Stimulated activated CD4-positive, alpha-beta T cell treated with anti-CD3 and anti-CD28 coated beads, TNF-alpha, amount 100 ng/mL, for 24 hours (primary cell): ENCODE measurements at regions not wholly inside any gene's neighbourhood (a gene's known extent, or its start where the extent isn't known, plus 50 kb on each side); places are given as distances from the start of the nearest gene placed in this dataset.
"Not testable (repeated sequence)": the region's sequence is repeated elsewhere in the genome, so short reads cannot be mapped to it uniquely, and the experiment has no call there.

Experiments
- DNase-seq, 3 experiments: peaks; one replicate each; pipeline ENCODE4 v3.0.0-alpha.2; 2020; ENCODE audit warnings: low read depth in 3 of 3

DNA sequence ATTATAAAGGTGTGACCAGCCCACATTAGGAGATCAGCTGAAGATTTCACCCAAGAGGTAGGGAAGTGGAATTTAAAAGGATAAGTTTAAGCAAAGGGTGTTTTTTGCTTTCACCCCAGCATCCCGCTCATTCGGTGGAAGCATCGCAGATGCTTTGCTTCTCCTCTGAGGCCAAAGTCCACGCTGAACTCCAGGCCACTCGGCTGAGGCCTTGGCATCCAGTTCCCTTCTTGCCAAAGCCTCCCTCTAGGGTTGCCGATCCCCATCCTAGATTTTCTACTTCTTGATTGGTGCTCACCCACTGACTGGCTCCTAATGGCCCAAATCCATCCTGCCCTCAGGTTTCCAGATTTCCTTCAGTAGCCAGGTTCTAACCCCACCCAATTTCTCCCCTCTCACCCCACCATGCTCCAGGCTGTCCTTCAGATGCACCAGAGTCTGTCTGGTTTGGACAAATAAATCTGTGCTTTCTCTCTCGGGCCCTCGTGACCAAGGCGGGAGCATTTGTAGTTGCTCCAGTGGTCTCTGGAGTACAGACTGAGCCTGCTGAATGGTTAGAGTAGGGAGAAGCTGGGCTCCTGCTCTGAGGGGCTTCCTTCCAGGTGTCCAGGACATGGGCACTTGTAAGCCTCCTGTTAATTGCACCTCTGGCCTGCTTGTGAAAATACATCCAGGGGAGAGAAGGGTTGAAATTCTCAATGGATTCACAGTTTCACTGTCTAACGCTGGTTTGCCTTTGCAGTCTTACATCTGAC lies 193.2 kb downstream of the C1orf94 start:
- no peak for DNase-seq

DNA sequence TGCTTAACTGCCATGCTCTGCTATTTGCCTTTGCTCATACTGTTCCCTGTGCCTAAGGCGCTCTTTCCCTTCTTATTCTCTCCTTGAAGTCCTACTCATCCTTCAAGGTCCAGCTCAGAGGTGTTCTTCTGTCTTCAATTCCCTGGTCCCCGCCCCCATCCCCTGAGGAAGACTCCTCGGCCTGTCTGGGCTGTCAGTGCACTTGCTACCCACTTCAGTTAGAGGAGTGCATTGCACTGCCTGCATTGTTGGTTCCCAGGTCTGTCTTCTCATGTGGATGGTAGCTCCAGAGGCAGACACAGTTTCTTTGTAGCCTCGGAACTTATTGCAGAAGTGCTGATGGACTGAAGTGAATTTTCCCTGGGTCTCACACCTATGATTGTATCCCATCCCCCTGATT lies 194.0 kb downstream of the C1orf94 start:
- DNase-seq = no peak

DNA sequence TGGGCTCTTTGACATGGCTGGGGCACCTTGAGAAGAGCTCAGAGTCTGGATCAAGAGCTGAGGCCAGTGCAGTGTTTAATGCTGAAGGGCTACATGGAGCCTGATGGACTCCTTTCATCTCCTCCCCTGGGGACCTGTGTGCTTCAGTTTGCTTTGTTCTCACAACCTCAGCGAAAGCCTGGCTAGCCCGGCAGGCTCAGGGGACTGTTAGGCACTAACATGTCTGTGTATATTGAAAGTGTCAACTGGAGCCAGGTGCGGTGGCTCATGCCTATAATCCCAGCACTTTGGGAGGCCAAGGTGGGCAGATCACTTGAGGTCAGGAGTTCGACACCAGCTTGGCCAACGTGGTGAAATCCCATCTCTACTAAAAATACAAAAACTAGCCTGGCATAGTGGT lies 194.5 kb downstream of the C1orf94 start:
- DNase-seq = not testable (repeated sequence)

DNA sequence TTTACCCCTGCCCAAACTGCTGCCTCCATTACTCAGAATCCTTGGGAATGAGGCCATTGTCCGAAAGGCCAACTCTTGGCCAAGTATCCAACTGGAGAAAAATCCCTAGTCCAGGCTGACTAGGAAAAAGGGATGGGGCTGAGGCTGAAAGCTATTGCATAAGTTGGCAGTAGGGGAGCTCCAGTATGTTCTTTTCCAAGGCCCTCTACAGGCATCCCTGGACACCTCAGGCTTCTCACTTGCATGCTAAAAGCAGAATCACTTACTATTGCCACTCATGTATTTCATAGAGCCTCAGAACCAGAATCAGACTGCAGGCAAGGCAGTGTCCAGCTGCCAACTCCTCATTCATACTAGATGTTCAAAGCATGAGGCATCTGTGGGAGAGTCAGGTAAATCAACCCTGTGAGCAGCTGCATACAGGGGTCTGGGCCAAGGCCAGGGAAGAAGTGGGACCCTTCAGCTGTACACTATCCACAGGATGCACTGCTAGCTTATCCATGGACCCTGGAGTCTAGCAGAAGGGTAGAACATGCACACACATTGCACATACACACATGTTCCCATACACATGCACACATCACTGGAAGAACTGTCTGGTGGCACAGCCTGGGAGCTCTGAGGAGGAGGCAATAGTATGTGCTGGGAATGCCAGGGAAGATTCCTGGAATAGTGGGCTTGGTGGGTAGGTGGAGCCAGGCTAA lies 195.3 kb downstream of the C1orf94 start:
- no peak for DNase-seq

DNA sequence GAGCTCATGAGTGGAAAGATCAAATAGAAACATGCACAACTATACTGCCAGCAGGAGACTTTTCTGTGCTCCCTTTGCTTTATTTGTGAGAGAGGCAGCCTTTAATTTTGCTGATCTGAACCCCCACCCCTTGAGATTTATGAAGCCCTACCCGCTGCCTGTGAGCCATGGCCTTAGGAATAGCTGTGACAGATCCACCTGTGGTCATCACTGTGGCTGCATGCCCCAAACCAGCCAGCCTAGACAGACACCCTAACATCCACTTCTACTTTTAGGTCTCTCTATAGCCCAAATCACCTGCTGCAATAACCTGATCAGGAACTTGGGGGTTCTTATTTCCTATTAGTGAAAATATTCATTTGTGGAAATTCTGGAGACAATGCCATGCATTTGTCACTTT lies 196.2 kb downstream of the C1orf94 start:
- DNase-seq = no peak

DNA sequence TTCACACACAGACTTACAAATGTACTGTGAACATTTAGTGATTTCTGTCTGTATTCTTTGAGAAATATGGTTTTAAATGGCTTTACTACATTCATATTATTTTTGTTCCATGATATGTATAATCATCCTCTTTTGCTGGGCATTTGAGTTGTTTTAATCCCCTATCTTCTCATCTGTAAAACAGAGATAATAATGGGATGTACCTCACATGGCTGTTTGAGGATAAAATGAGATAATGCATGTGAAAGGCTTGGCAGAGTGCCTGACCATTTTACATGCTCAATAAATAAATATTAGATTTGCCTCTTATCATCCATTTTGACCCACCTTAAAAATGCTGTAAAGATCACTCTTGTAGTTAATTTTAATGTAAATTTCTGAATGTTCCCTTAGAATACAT lies 197.2 kb downstream of the C1orf94 start:
- no peak for DNase-seq

DNA sequence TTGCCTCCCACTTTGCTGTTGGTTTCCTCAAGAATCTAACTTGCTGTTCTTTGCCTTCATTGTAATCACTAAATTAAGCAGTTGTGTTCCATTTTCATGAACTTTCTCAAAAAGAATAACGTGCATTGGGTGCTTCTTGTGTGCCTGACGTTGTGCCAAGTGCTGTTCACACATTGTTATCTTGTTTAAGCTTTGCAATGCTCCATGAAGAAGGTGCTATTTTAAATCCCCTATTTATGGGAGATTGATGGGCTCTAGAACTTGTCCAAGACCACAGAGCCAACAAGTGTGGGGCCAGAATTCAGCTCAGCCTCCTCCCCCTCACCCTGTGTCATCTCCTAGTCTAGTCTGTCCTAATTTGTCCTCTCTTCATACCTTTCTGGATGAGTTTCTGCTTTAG lies 199.8 kb downstream of the C1orf94 start:
- DNase-seq = no peak

DNA sequence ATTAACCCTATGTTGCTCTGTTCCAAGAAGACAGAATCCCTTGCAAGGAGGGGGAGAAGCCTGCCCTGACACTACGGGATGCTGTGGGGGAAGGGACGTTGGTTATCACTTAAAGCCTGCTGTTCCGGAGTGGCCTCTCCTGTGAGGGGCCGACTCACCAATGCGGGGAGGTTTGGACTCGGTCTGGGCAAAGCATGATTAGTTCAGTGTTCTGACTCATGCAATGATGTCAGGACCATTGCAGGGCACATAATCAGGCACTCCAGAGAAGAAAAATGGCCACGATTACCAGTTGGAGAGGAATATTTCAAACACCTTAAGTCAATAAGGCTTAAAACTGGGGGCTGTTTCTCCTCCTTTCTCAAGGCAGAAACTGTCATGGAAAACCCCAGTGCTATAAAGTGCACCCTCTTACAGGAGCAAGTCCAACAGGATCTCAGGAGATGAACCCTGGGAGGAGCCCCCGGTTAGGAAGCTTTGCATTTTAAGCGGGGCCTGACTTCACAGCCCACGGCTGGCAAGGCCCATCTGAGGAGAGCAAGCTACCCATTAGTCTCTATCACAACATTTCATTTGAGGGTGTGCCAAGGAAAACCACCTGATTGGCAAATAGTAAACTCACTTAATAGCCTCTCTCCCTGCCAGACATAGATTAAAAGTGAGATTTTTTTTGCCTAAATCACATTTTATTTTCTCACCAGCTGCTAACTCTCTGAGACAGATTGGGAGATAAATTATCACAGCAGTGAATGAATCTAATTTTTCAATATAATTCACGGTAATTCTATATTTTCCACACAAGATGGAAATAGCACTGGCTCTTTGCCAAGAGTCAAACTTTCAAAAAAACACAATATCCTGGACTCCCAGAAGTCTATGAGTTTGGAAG lies 202.5 kb downstream of the C1orf94 start:
- DNase-seq = no peak

DNA sequence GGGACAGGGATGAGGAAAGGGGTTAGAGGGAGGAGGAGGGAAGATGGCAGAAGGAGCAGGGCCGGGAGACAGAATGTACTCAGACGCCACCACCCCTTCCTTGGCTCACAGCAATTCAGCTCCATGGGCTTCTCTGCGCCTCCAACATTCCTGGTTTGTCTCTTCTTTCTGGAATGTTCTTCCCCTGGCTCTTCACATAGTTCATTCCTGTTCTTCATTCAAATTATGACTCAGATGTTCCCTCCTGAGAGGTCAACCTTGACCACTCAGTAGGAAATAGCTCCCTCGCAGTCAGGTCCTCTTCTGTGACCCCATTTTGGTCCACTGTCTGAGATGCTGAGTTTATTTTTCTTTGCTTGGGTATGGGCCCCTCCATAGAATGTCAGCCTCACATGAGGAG lies 203.2 kb downstream of the C1orf94 start:
- no peak for DNase-seq

DNA sequence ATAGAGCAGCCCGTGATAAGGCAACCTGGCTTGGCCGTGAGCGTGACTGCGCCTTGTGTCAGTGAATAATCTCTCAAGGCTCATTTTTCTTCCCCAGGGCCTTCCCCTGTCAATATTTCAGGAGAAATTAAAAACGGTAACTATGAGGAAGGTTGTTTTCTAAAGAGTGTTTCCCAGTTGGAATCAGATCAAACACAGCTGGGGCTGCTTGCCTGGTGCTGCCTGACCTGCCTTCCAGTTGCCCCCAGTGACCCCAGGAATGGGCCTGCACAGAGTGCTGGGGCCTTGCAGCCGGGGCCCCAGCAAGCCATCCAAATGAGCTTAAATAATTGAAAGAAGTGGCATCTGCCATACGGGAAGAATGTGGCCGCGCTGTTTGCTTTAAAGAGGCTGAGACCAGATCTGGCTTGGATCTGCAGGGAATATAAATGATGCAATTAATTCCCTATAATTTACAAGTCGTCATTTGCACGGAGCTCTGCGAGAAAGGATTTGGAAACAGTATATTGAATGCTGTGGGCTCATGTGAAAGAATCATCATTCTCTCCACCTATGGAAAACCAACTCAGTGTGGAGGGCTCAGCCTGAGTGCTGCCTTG lies 203.9 kb downstream of the C1orf94 start:
- DNase-seq = no peak

DNA sequence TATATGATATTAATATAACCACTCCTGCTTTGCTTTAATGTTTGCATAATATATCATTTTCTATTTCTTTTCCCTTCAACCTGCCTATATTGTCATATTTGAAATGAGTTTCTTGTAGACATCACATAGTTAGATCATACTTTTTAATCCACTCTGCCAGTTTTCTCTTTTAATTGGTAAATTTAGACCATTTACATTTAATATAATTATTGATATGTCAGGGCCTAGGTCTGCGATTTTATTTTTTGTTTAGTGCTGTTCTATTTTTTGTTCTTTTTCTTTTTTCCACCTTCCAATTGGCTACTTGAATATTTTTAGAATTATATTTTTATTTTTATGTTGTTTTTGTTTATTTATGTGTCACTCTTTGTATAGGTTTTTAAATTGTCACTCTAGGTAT lies 213.3 kb downstream of the C1orf94 start:
- DNase-seq = no peak

DNA sequence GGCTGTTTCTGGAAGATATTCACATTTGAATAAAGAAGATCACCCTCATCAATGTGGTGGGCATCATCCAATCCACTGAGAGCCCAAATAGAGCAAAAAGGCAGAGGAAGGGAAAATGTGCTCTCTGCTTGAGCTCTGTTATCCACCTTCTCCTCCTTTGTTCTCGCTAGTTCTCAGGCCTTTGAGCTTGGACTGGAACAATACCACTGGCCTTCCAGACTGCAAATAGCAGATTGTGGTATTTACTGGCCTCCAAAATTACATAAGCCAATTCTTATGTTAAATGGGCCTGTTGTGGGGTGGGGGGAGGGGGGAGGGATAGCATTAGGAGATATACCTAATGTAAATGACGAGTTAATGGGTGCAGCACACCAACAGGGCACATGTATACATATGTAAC lies 219.3 kb downstream of the C1orf94 start:
- no peak for DNase-seq

DNA sequence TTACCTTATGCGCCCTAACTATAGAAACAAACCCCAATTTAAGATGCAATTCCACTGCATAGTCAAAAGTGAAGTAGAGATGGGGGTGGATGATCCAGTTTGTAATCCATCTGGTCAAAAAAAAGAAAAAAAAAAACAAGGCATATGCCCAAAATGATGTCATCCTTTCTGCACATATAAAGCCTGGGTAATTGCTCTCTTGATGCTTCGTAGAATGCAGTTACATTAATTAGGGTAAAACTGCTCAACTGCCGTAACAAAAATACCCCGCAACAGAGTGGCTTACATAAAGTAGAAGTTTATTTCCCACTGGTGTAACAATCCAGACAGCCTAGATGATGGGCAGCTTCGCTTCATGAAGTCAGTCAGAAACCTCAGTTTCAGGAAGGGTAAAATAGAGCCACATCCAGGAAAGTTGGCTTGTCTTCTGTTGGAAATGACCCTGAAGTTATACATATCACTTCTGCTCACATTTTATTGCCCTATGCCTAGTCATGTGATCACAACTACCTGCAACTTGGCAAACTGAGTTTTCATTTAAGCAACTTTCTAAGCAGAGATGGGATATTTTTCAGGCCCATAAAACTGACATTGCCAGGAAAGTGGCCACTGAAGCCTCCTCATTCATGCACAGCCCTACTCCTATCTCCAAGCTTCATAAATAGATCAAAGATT lies 221.7 kb downstream of the C1orf94 start:
- DNase-seq = no peak

DNA sequence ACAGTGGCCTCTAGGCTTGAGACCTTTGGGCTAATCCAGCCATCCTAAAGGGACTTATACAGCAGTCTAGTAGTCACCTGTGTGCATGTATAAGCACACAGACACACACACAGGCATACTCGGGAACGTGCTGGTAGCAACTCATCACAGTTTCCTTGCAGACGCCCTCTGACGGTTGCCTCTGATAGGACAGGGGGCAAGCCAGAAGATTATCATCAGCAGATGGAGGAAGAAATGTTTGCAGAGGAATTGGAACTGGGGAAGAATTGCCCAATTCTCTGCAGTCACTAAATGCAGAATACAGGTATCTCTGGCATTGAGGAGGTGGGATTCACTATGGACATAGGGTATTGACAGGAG lies 222.2 kb downstream of the C1orf94 start:
- DNase-seq = no peak

DNA sequence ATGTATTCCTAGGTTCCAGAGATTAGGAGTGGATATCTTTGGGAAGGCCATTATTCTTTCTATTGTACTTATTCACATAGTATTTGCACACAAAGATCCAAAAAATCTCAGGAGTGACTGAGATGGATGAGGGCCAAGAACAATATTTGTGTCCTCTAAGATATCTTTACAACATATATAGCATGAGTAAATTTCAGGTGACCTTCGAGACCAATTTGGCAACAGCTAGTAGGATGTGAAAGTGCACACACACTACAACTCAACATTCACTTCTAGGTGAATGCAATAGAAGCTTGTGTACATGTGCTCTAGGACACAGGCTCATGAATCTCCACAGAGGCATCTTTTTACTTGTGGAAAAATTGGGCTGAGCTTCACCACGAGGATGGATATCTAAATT lies 224.0 kb downstream of the C1orf94 start:
- DNase-seq = no peak

DNA sequence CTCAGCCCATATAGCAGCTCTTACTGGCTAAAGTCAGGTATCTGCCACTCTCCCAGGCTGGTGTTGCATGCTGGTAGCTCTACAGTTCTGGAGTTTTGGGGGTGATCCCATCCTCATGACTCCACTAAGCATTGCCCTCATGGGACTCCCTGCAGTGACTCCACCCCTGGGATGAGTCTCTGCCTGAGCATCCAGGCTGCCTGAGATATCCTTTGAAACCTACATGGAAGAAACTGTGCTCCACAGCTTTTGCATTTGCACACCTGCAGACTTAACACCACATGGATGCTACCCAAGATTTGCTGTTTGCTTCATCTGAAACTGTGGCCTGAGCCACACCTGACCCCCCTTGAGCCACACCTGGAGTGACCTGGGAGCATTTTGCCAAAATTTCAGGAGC lies 226.4 kb downstream of the C1orf94 start:
- DNase-seq = no peak

DNA sequence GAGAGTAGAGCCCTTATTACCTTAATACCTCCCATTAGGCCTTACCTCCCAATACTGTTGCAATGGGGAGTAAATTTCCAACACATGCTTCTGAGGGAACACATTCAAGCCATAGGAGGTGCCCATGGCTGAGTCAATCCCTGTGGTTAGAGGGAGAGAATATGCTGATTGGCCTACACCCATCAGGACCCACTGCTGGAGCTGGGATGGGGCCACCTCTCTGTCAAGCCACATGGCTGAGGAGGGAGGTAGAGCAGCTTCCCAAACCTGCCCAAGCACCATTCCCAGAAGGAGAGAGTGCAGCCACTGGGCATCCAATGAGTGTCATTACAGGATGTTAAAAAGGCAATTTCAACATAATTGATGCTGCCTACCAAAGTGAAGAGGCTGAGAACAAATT lies 228.1 kb downstream of the C1orf94 start:
- DNase-seq = no peak

DNA sequence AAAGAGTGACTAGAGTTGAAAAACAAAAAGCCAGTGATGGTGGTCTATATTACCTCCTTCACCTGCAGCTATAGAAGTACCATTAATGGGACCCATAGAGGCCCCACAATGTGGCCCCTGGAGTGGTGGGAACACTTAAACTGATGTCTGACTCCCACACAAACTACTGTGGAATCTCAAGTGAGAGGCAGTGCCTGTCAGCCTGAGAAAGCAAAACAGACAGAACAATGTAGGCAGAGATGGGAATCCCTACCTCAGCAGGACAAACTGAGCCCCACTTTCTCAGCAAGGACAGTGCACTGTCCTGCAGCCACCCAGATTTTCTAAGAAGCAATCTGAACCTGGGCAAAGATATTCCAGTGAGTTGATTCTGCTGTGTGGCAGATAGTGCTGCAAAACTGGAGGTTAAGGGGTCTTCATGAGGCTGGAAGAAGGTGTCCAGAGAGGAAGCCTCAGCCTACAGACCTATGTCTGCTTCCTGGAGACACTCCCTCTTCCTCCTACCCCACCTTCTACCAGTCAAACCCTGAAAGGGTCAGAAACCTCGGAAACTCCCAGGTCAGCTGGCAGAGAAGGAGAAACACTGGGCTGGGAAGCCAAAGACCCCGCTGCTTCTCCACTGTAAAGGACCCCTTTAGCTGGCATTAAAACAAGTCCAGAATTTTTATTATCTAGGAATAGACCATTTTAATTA lies 228.7 kb downstream of the C1orf94 start:
- no peak for DNase-seq

DNA sequence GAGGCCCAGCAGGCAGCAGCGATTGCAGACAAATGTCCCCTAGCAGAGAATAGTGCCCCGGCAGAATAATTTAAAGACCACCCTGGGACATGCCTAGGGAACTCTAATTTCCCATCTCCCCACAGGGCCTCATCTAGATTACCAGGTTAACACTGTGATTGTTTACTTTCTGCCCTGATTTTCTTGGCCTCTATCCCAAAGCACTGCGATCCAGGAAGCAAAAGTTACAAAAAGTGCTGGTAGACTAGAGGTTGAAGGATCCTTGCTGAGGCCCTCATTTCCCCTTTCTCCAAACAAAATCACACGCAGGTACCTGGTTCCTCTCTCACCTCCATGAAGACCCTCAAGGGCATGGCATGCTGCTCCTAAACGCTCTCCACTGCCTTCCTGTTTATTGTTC lies 229.7 kb downstream of the C1orf94 start:
- no peak for DNase-seq

DNA sequence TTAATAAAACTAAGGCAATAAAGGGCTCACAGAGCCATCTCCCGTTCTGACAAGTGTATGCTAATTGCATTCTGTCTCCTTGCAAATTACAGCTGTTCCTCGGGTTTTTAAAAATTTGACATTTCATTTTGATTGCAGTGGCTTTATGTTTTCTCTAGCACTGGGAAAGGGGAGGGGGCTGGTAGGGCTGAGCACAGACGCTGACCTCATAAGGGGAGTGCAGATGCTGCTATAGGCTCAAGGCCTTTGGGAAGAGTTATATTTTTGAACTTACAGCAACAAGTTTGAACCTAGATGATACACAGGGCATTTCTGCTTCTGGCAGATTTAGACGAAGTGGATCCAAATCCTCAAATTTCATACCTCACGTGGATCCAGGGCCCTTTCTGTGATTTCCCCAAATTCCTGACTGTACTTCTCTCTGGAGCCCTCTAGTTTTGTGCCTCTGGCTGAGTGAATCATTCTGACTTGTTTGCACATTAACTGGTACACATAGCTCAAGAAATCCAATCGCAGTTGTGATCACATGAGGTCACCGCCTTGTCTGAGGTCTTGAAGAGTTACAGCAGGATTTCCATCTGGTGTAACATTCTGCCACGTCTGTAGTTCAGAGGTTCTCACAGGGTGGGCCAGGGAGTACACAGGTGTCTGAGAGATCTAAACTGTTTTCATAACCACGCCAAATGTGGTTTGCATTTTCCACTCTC lies 230.3 kb downstream of the C1orf94 start:
- DNase-seq = no peak
